SK-N-SH (cell line): ENCODE measurements at regions not wholly inside any gene's neighbourhood (a gene's known extent, or its start where the extent isn't known, plus 50 kb on each side); places are given as distances from the start of the nearest gene placed in this dataset.
A peak's percentile ranks its signal among the peaks of the same experiment; 100 is the strongest.

Experiments used
- CTCF ChIA-PET: fragments of 300-600, 350-600 bp; formaldehyde crosslinking; extraction: SDS; loops from one replicate; lab custom pipeline; 2021; lab: Yijun Ruan, JAX
- POLR2A ChIA-PET: fragments of 350-600 bp; sonication (Branson Sonifier 250); formaldehyde crosslinking; extraction: SDS; loops from one replicate; lab custom pipeline; 2020; ENCODE audit warnings: antibody characterized with exemption, inconsistent platforms; lab: Yijun Ruan, JAX
- DNase-seq: peaks from one replicate; pipeline ENCODE4 v3.0.0; 2012
- H2AFZ ChIP-seq: fragments of 200-600 bp; sonication (generic); 2 replicates; pipeline ENCODE4 v1.8.1; 2016; ENCODE audit warnings: antibody characterized with exemption, mild to moderate bottlenecking, low read depth
- H3F3A ChIP-seq: fragments of 200-600 bp; sonication (generic); replicated peaks from 2 replicates; pipeline ENCODE3; 2016; ENCODE audit warnings: antibody characterized with exemption, mild to moderate bottlenecking; ENCODE audit not compliant: insufficient read depth
- H3K27ac ChIP-seq, 2 experiments: fragments of 200-500 bp in 1 of 2; fragments of 200-600 bp in 1 of 2; sonication (Bioruptor generic) in 1 of 2; sonication (generic), shearing (Covaris generic) in 1 of 2; 2 replicates each; pipeline versions ENCODE4 v1.5.1 to v1.6.1; 2014 to 2016; ENCODE audit warnings: low read depth in 2 of 2, inconsistent platforms in 1 of 2, low read length in 1 of 2, mild to moderate bottlenecking in 1 of 2, mixed read lengths in 1 of 2
- H3K27me3 ChIP-seq: fragments of 200-600 bp; sonication (generic), shearing (Covaris generic); 2 replicates; pipeline ENCODE4 v1.6.1; 2016; ENCODE audit warnings: mixed run types; ENCODE audit not compliant: insufficient read depth
- H3K36me3 ChIP-seq, 2 experiments: fragments of 200-500 bp in 1 of 2; fragments of 200-600 bp in 1 of 2; sonication (Bioruptor generic) in 1 of 2; sonication (generic) in 1 of 2; replicated peaks in 1 of 2; 2 replicates each; pipeline versions ENCODE3 to v1.5.1; 2014 to 2016; ENCODE audit warnings: low read length in 1 of 2, mild to moderate bottlenecking in 1 of 2; ENCODE audit not compliant: insufficient read depth in 2 of 2, control insufficient read depth in 1 of 2
- H3K4me1 ChIP-seq, 2 experiments: fragments of 200-500 bp in 1 of 2; fragments of 200-600 bp in 1 of 2; sonication (Bioruptor generic) in 1 of 2; sonication (generic), shearing (Covaris generic) in 1 of 2; 2 replicates each; pipeline versions ENCODE4 v1.5.1 to v1.6.1; 2014 to 2016; ENCODE audit warnings: low read depth in 1 of 2, low read length in 1 of 2, mixed run types in 1 of 2; ENCODE audit not compliant: insufficient read depth in 2 of 2, control insufficient read depth in 1 of 2
- H3K4me2 ChIP-seq: fragments of 200-600 bp; sonication (generic), shearing (Covaris generic); 2 replicates; pipeline ENCODE4 v1.6.1; 2017; ENCODE audit warnings: mixed run types
- H3K4me3 ChIP-seq, 2 experiments: fragments of 200-500 bp in 1 of 2; fragments of 200-600 bp in 1 of 2; sonication (Bioruptor generic) in 1 of 2; sonication (generic), shearing (Covaris generic) in 1 of 2; 2 replicates each; pipeline versions ENCODE4 v1.5.1 to v1.8.1; 2014 to 2016; ENCODE audit warnings: low read depth in 2 of 2, inconsistent platforms in 1 of 2, low read length in 1 of 2, mild to moderate bottlenecking in 1 of 2, mixed read lengths in 1 of 2, moderate library complexity in 1 of 2
- H3K79me2 ChIP-seq: fragments of 200-600 bp; sonication (generic); 2 replicates; pipeline ENCODE4 v1.8.1; 2017; ENCODE audit warnings: mild to moderate bottlenecking; ENCODE audit not compliant: insufficient read depth
- H3K9ac ChIP-seq: fragments of 200-600 bp; sonication (generic); 2 replicates; pipeline ENCODE4 v1.6.1; 2017; ENCODE audit warnings: mixed run types
- H3K9me2 ChIP-seq: fragments of 200-600 bp; sonication (generic); 2 replicates; pipeline ENCODE4 v1.6.1; 2017; ENCODE audit warnings: mixed run types
- H3K9me3 ChIP-seq: fragments of 200-600 bp; sonication (generic); 2 replicates; pipeline ENCODE4 v1.6.1; 2017; ENCODE audit warnings: mixed run types, mild to moderate bottlenecking, moderate library complexity
- H4K20me1 ChIP-seq: fragments of 200-600 bp; sonication (generic); 2 replicates; pipeline ENCODE4 v1.6.1; 2017; ENCODE audit warnings: mild to moderate bottlenecking, mixed run types; ENCODE audit not compliant: insufficient read depth
- CHD2 ChIP-seq: fragments of 150-350 bp; IDR thresholded peaks from 2 replicates; pipeline ENCODE4 v1.6.1; 2018; ENCODE audit warnings: low read length; ENCODE audit not compliant: partially characterized antibody
- ELF1 ChIP-seq: IDR thresholded peaks from 2 replicates; pipeline ENCODE4 v1.4.0; 2012
- FOSL2 ChIP-seq: IDR thresholded peaks from 2 replicates; pipeline ENCODE4 v1.4.0; 2012; ENCODE audit warnings: low read depth, mild to moderate bottlenecking, moderate library complexity, borderline replicate concordance
- FOXM1 ChIP-seq: IDR thresholded peaks from 2 replicates; pipeline ENCODE4 v1.4.0; 2012; ENCODE audit warnings: low read depth, mild to moderate bottlenecking
- GATA2 ChIP-seq: sonication (generic); formaldehyde crosslinking; IDR thresholded peaks from 2 replicates; pipeline ENCODE4 v1.5.0; 2020; ENCODE audit warnings: mild to moderate bottlenecking, missing genetic modification reagents
- IRF3 ChIP-seq: fragments of 150-350 bp; IDR thresholded peaks from 2 replicates; pipeline ENCODE4 v1.6.1; 2016; ENCODE audit warnings: mild to moderate bottlenecking, low read depth, low read length
- JUND ChIP-seq: IDR thresholded peaks from 2 replicates; pipeline ENCODE4 v1.4.0; 2012
- MAX ChIP-seq: IDR thresholded peaks from 2 replicates; pipeline ENCODE4 v1.4.0; 2012; ENCODE audit warnings: low read depth
- NFIC ChIP-seq: IDR thresholded peaks from 2 replicates; pipeline ENCODE4 v1.4.0; 2012; ENCODE audit warnings: borderline replicate concordance
- NRF1 ChIP-seq: IDR thresholded peaks from 2 replicates; pipeline ENCODE4 v1.6.1; 2012; ENCODE audit warnings: low read depth, mild to moderate bottlenecking, low read length
- POLR2AphosphoS5 ChIP-seq: IDR thresholded peaks from 2 replicates; pipeline ENCODE4 v1.6.1; 2012; ENCODE audit warnings: low read depth, low read length
- RAD21 ChIP-seq: IDR thresholded peaks from 2 replicates; pipeline ENCODE4 v1.6.1; 2012; ENCODE audit warnings: mild to moderate bottlenecking, low read length
- RCOR1 ChIP-seq: fragments of 150-350 bp; IDR thresholded peaks from 2 replicates; pipeline ENCODE4 v1.6.1; 2017; ENCODE audit warnings: antibody characterized with exemption, low read length
- RXRA ChIP-seq: IDR thresholded peaks from 2 replicates; pipeline ENCODE4 v1.4.0; 2012; ENCODE audit warnings: low read depth, mild to moderate bottlenecking, borderline replicate concordance
- SIN3A ChIP-seq: IDR thresholded peaks from 2 replicates; pipeline ENCODE4 v1.6.1; 2012; ENCODE audit warnings: low read depth, mild to moderate bottlenecking, low read length, moderate library complexity, borderline replicate concordance
- SMC3 ChIP-seq: IDR thresholded peaks from 2 replicates; pipeline ENCODE4 v1.6.1; 2012; ENCODE audit warnings: low read depth, low read length, improper control_type of control experiment
- TAF1 ChIP-seq: IDR thresholded peaks from 2 replicates; pipeline ENCODE4 v1.6.1; 2012; ENCODE audit warnings: low read depth, mild to moderate bottlenecking, low read length, moderate library complexity, borderline replicate concordance
- TCF12 ChIP-seq: IDR thresholded peaks from 2 replicates; pipeline ENCODE4 v1.4.0; 2012
- TEAD4 ChIP-seq: IDR thresholded peaks from 2 replicates; pipeline ENCODE4 v1.4.0; 2012; ENCODE audit warnings: mild to moderate bottlenecking, borderline replicate concordance; ENCODE audit not compliant: insufficient read depth
- USF1 ChIP-seq: IDR thresholded peaks from 2 replicates; pipeline ENCODE4 v1.4.0; 2012; ENCODE audit warnings: low read depth, borderline replicate concordance
- YY1 ChIP-seq: IDR thresholded peaks from 2 replicates; pipeline ENCODE4 v1.4.0; 2012; ENCODE audit warnings: low read depth, mild to moderate bottlenecking
- ZBTB33 ChIP-seq: IDR thresholded peaks from 2 replicates; pipeline ENCODE4 v1.4.0; 2012; ENCODE audit warnings: low read depth, borderline replicate concordance
- WGBS: methylation state at CpG from one replicate; pipeline ENCODE4 v1.1.6; 2017; ENCODE audit warnings: low lambda C conversion rate; 5-methylcytosine and 5-hydroxymethylcytosine counted together

GRCh38 chr13:34257966-34258365, 440.0 kb downstream of the RFC3 start:
- Histone ChIP-seq H3K9me3 (peaks cover 5% of the 10 kb centered on the region; the same call in 1 of the 2 replicates), H4K20me1 (no peaks in the 10 kb centered on the region), H3K4me2 (no peak overlapping the region), H3K36me3 (no peaks in the 10 kb centered on the region), H3K9ac (no peak overlapping the region), H3K27me3 (no peaks in the 10 kb centered on the region), H3K4me3 (no peak overlapping the region), H3K79me2 (no peaks in the 10 kb centered on the region), H3F3A (no peaks in the 10 kb centered on the region), H3K9me2 (no peaks in the 10 kb centered on the region), H2AFZ (no peak overlapping the region; the same call in 1 of the 2 replicates), H3K4me1 (peaks cover 7 to 14% of the 10 kb centered on the region in 2 experiments; a peak in 2 of 4 replicates), H3K27ac (peak overlapping the region in 1 of 2 experiments; percentile 84; a peak in 2 of 4 replicates)
- WGBS: 81% methylated on average over 4 of the region's 4 CpGs
- ChIA-PET POLR2A (no interaction called here), CTCF (interaction anchor here (1.1 kb wide), 1 partner anchor 8 kb away, joined by 3 read pairs; no protein-coding TSS in a partner anchor)
- DNase-seq: no peak
- TF ChIP-seq FOXM1 (no peak), TEAD4 (no peak), RCOR1 (no peak), GATA2 (CRISPR knock-in tag) (no peak), SIN3A (no peak), YY1 (no peak), ELF1 (no peak), ZBTB33 (no peak), CHD2 (no peak), IRF3 (no peak)

GRCh38 chr13:34258646-34259386, 440.9 kb downstream of the RFC3 start:
- H3K79me2 ChIP-seq: no peaks in the 10 kb centered on the region
- peak; percentile 65 for DNase-seq
- H3K36me3 ChIP-seq: no peaks in the 10 kb centered on the region
- H3K4me2 ChIP-seq: peak overlapping the region; percentile 41; the same call in 1 of the 2 replicates
- no peak overlapping the region for H3K4me3 ChIP-seq
- ChIA-PET CTCF (interaction anchor here (1.1 kb wide), 1 partner anchor 9 kb away, joined by 3 read pairs; no protein-coding TSS in a partner anchor), POLR2A (no interaction called here)
- 35% methylated on average over 4 of the region's 4 CpGs for WGBS
- H2AFZ ChIP-seq: no peak overlapping the region
- H4K20me1 ChIP-seq: no peaks in the 10 kb centered on the region
- peaks cover 5% of the 10 kb centered on the region; the same call in 1 of the 2 replicates for H3K9me3 ChIP-seq
- peaks cover 7 to 14% of the 10 kb centered on the region in 2 experiments; a peak in 2 of 4 replicates for H3K4me1 ChIP-seq
- peak overlapping the region; percentile 2 to 84; a peak in 2 of 4 replicates for H3K27ac ChIP-seq
- no peaks in the 10 kb centered on the region for H3K9me2 ChIP-seq
- no peaks in the 10 kb centered on the region for H3K27me3 ChIP-seq
- no peaks in the 10 kb centered on the region for H3F3A ChIP-seq
- H3K9ac ChIP-seq: no peak overlapping the region
- TF ChIP-seq MAX (no peak), SIN3A (no peak), RXRA (no peak), TAF1 (no peak), GATA2 (CRISPR knock-in tag) (peak; percentile 87), USF1 (no peak), FOSL2 (peak; percentile 37; the same call in 1 of the 2 replicates), TCF12 (peak; percentile 59), RAD21 (peak; percentile 30; the same call in 1 of the 2 replicates), NFIC (no peak), POLR2AphosphoS5 (peak; percentile 16; the same call in 1 of the 2 replicates), NRF1 (no peak), IRF3 (no peak), SMC3 (no peak), JUND (peak; percentile 30; the same call in 1 of the 2 replicates)
